ENCODE measurements at regions not wholly inside any gene's neighbourhood (a gene's known extent, or its start where the extent isn't known, plus 50 kb on each side); places are given as distances from the start of the nearest gene placed in this dataset.

GRCh38 chr2:54392555-54393324 lies 63.4 kb upstream of the SPTBN1 start:
- no peak for DNase-seq (ENCODE audit: low spot score)

- DNase-seq (ENCODE audit: low spot score): no peak
Observed at GRCh38 chr2:54394392-54394791, 61.7 kb upstream of the SPTBN1 start.

GRCh38 chr2:54396107-54396506 lies 60.0 kb upstream of the SPTBN1 start:
- DNase-seq (ENCODE audit: low spot score): no peak

GRCh38 chr2:54396798-54397197 lies 59.3 kb upstream of the SPTBN1 start:
- DNase-seq (ENCODE audit: low spot score): no peak

GRCh38 chr2:54397426-54397825 lies 58.7 kb upstream of the SPTBN1 start:
- no peak for DNase-seq (ENCODE audit: low spot score)

GRCh38 chr2:54401554-54401953 lies 54.6 kb upstream of the SPTBN1 start:
- DNase-seq (ENCODE audit: low spot score): no peak

GRCh38 chr2:54402350-54402749 lies 53.8 kb upstream of the SPTBN1 start:
- no peak for DNase-seq (ENCODE audit: low spot score)

- no peak for DNase-seq (ENCODE audit: low spot score)
Observed at GRCh38 chr2:54403512-54404238, 52.5 kb upstream of the SPTBN1 start.

- DNase-seq (ENCODE audit: low spot score): no peak
Observed at GRCh38 chr2:54404270-54404669, 51.9 kb upstream of the SPTBN1 start.

- DNase-seq (ENCODE audit: low spot score): no peak
Observed at GRCh38 chr2:54406031-54406430, 50.1 kb upstream of the SPTBN1 start.
